HG02588 (cell line): ENCODE measurements at regions not wholly inside any gene's neighbourhood (a gene's known extent, or its start where the extent isn't known, plus 50 kb on each side); places are given as distances from the start of the nearest gene placed in this dataset.
"Not testable (repeated sequence)": the region's sequence is repeated elsewhere in the genome, so short reads cannot be mapped to it uniquely, and the experiment has no call there.

ENCODE experiments used
- ATAC-seq: cut with Tn5 transposase; IDR thresholded peaks from one replicate; pipeline ENCODE4 v1.9.1; 2021; ENCODE audit warnings: mild to moderate bottlenecking, moderate library complexity; ENCODE audit not compliant: unreplicated experiment

DNA sequence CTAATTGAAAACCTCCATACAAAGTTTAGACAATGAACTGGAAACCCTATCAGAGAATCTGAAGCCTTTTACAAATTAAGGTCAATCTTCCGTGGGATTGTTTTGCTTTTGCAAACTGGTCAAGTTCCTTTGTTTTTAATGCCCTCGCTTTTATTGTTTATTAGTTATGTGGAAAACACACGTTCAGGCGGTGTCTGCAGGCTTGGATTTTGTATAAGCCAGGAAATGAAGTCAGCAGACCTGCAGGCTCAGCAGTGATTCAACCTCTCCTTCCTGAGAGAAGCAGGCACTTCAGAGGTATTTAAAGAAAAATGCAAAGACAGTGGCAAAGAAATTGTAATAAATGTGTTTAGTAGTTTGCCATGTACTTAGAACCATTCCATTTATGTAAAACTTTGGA is 103.4 kb upstream of the PDE10A start:
- no peak for ATAC-seq

DNA sequence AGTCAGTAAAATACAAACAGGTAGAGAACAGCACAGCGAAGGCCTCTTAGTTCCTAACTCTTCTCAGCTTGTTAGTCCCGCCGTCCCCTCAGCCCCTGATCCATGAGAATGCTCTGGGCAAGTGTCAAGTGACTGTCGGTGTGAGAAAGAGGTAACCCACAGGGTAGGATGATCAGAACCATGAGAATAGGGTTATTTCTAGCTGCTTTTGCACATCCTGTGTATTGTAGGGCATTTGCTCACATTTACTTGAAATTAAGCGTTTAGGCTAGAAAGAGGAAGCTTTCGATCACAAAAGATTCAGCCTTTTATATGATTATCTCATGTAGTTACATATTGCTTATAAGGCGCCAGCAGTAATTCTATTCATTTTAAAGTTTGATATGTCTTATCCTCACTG is 103.0 kb upstream of the PDE10A start:
- no peak for ATAC-seq

DNA sequence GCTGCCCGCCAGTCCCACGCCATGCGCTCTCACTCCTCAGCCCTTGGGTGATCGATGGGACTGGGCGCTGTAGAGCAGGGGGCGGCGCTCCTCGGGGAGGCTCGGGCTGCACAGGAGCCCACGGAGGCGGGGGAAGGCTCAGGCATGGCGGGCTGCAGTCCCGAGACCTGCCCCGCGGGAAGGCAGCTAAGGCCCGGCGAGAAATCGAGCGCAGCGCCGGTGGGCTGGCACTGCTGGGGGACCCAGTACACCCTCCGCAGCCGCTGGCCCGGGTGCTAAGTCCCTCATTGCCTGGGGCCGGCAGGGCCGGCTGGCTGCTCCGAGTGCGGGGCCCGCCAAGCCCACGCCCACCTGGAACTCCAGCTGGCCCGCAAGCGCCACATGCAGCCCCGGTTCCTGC is 102.2 kb upstream of the PDE10A start:
- ATAC-seq: not testable (repeated sequence)

DNA sequence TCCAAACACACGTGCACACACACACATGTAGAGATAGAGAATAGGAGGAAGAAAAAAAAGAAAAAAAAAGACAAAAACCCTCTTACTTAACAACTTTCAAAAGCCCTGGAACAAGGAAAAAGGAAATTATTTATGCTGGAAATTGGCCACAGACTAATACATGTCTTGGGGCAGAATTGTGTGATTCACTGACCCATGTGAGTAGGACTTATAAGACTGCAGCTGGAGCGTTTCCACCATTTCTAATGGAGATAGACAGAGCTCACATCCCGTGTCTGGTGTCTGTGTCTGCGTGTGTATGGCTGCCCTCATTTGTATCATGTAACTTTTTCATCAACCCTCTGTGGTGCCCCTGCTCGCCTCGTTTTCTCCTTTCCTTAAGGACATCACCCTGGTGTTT is 99.8 kb upstream of the PDE10A start:
- no peak for ATAC-seq

DNA sequence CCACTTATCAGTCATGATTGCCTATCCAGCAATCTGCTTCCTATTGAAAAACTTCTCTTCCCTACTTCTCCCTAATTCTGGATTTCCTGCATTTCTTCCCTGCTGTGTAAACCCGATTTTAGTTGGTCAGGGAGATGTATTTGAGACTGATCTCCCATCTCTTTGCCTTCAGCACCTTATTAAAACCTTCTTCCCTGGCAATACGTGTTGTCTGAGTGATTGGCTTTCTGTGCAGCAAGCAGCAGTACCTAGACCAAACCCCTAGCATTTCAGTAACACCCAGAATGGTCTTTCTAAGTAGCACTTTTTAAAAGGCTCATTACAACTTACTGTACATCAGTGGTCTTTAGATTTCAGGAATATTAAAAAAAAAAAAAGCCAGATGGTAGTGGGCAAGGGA is 99.1 kb upstream of the PDE10A start:
- no peak for ATAC-seq

DNA sequence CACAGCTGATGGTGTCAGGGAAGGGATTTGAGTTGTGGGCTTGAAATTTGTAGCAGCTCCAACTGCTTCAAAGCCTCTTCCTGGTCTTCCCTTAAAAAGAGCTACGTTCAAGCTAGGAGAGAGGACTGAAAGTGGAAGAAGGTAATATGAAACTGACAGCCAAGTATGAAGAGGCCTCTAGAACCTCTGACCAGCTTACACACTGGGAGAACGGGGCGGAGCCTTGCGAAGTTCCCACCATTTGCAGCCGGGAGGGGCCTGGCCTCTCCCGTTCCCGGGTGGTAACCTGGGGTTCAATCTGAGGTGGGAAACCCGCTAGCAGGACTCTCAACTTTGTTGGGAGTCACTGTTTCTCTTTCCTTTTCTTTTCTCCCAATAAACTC is 97.8 kb upstream of the PDE10A start:
- ATAC-seq: no peak

DNA sequence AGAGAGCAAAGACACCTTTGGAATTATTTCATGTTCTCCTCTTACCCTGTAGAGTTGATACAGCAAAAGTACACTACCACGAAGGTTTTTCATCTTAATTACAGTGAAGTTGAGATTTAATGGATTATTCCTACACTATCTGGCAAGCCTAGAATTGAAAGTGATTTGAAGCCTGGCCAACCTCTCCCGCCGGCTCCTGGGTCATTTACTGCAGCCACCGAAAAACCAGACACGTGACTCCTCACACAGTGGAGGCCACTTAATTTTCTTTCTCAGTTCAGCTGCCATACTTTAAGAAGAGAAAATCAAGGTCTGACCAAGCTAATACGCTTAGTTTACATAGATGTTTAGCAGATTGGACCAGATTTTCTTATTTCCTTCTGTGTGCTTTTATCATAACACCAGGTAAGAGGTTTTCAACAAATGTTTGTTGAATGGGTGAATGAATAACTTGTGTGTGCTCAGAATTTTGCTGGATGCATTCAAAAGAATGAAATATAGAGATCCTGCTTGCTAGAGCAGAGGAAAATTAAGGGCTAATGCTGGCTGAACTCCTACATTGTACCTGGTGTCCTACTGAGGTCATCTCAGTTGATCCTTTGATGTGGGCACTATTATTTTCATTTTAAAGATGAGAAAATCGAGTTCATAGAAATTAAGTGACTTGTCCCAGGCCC is 97.2 kb upstream of the PDE10A start:
- ATAC-seq: no peak

DNA sequence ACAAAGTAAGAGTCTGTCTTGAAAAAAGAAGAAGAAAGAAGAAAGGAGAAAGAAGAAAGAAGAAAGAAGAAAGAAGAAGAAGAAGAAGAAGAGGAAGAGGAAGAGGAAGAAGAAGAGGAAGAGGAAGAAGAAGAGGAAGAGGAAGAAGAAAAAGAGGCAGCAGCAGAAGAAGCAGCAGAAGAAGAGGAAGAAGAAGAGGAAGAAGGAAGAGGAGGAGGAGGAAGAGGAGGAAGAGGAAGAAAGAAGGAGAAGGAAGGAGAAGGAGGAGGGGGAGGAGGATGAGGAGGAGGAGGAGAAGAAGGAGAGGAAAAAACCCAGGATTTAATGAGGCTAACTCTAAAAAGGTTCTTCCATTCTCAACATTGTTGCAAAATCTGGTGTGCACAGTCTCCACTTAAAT is 95.4 kb upstream of the PDE10A start:
- ATAC-seq: no peak

DNA sequence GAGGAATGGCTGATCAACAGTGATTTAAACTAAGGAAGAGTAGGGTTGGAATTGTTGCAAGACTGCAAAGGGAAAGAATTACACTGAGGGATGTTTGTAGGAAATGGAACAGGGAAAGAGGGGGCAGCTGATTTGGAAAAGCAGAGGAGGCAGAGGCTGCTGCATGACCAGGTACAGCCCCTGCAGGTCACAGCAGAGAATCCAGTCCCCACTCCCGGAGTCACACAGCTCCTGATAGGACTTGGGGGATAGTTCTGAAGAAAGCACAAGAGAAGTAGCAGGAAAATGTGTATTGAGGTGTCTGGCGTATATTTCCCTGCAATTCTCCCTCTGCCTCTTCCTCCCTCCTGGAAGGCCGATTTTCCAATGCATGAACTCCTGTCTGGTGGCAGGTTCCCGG is 92.5 kb upstream of the PDE10A start:
- no peak for ATAC-seq

DNA sequence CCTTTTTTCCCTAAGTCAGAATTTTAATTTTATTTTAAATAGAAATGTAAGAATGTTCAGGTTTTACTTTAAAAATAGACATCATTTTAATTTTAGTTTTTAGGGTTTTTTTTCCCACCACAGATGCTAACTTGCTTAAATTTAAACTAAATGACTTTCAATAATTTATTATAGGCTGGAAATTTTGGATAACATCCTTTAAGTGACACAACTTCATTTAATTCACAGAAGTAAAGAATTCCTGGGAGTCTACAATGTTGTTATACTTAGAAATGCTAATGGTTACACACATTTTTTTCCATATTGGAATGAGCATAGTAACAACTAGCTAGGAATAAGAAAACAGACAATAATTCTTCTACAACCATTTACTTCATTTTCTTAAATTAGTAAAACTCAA is 90.5 kb upstream of the PDE10A start:
- no peak for ATAC-seq

DNA sequence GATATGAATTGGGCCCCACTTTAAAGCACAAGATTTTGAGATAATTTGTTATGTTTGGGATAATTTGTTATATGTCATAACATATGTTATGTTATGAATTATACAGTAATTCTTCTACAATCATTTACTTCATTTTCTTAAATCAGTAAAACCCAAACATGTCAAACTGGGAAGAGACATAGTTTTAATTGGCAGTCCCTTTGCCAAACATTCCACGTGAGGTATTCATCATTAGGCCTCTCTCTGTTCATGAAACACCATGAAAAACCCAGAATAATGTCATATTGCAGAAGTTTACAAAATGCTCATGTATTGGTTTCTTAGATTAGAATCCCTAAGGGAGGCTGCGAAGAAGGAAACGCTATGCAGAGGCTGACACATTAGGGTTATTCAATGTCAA is 89.4 kb upstream of the PDE10A start:
- ATAC-seq: no peak

DNA sequence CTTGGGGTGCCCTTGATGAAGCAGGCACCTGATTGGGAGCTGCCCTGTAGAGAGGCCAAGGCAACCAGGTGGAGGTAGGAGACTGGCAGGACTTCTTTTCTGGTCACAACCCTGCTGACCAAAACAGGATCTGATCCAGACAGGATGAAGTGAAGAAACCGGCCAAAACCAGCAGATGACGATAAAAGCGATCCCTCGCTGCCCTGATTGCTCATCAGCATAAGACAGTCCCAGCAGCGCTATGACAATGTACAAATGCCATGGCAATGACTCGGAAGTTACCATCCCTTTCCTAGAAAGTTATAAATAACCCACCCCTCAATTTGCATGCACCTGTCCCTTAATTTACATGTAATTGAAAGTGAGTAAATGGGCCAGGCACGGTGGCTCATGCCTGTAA is 88.4 kb upstream of the PDE10A start:
- ATAC-seq: no peak

DNA sequence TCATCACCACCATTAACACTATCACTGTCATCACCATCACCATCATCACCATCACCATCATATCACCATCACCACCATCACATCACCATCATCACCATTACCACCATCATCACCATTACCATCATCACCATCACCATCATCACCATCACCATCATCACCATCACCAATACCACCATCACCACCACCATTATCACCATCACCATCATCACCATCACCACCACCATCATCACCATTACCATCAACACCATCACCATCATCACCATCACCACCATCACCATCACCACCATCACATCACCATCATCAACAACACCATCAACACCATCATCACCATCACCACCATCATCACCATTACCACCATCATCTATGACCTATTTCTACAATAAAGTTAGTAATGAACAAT is 86.1 kb upstream of the PDE10A start:
- no peak for ATAC-seq

DNA sequence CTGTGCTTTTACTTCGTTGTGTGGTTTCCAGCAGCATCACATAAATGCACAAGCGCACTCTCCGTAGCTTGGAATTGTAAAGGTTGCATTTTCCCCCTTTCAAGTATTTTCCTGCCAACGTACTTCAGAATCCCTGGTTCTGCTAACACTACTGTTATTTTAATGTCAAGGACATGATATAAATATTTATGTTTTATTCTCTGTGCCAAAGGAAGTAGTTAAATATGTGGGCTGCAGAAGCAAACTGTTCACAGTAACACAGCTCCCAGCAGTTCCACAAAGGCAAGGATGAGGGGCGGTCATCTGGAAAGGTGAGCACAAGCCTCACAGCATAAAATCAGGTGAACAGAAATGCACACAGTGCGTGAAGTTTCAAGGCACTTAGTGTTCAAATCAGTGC is 85.3 kb upstream of the PDE10A start:
- no peak for ATAC-seq

DNA sequence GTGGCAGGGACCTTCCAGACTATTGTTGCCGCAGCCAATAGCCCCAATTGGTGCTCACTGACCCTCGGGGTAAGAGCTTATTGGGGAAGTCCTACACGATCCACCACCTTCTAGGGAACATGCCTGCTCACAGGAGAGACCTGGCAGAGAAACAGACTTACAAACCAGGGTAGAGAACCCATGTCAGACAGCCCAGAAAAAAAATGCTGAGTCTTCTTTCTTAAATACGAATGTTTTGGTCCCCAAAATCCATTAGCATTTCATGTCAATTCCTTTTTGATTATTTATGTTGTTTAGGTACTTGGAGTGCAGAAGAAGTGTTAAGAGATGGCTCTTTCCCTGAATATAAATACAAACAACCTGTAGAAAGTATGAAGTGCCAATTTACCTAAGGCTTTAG is 84.9 kb upstream of the PDE10A start:
- no peak for ATAC-seq

DNA sequence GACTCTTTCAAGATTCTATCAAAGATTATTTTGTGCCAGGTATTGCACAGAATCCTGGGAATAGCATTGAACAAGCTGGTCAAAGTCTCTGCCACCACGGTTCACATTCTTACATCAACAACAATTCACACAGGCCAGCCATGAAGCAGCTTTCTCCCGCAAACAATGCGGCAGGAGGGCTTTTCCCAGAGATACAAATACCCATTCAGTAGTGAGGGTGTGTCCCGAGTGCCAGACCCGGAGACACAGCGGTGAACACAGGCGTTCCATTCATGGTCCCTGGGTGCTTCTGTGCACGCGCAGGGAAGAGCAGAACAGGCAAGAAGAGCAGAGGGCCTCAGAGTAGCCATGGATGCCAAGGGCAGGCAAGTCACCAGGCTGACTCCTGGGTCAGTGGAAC is 83.3 kb upstream of the PDE10A start:
- no peak for ATAC-seq

DNA sequence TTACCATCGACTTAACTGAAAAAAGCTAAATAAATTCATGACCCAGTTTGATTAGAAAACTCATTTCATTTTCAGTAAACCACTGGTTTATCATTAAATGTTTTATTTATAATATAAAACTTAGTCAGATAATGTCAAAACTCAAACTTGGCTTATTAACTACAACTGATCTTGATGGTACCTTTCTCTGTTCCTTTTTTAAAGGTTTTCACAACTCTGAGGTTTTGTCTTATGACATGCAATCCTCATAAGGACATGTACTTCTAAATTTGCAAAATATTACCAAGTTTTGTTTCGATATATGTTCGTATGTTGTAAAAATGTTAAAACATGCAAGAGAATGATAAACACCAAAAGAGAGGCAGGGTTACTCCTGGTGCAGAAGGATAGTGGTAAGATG is 82.5 kb upstream of the PDE10A start:
- no peak for ATAC-seq

DNA sequence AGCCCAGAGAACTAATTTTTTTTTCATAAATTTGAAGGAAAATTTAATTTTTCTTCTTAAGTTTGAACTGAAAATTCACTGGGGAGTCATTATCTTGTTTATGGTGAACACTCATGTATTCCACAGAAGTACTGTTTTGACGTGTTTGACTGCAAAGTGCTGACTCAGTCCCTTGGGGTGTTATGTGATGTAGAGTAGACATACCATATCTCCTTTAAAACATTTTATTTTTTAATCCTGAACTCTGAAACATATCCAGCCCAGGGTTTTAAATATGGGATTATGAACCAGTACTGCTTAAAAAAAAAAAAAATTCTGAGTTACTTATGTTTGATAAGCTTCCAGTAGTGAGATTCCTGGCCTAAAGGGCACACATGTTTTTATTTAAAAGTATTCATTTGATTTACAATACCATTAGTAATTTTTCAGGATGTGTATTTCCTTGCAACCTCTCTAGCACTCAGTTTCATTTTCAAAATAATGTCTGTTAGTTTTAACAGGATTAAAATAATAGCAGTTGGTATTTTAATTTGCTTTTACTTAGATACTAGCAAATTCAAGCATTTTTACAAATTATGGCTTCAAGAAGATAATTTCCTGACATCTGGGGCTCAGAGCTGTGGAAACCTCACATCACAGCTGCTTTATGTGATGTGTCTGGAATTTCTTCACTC is 81.7 kb upstream of the PDE10A start:
- no peak for ATAC-seq

DNA sequence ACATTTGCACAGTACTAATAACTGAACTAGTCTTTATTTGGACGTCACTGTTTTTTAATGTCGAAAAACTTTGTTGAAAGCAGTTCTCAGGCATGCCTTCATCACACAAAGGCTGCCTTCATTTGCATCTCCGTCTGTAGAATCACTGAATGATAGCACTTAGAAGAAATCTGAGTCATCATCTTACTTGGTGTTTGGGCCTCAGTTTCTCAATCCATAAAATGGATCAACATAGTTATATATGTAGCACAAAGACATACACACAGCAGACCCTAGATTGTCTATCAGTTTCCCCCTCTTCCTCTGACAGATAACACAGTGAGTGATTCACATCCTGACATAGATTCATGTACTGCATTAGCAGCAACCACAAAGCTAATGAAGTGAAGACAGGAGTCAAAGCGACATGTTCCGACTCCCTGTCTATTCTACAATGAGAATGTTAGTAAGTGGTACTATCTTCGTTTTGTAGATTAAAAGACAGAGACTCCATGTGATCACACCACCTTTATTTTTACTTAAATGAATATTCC is 80.4 kb upstream of the PDE10A start:
- no peak for ATAC-seq

DNA sequence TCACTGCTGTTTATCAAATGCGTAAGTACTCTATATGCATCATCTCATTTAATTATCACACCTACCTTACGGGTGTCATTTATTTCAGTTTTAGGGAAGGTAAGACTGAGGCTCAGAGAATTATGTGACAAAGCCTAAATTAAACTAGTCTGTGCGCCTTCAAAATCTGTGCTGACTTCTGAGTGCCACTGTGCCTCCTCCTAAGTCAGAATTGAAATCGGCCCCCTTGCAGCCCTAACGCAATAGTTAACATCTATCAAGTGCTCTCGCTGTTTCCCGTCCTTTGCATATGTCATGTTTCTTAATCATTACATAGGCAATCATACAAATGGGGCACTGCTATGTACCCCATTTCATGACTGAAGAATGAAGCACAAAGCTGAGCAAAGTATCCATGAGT is 79.0 kb upstream of the PDE10A start:
- no peak for ATAC-seq

DNA sequence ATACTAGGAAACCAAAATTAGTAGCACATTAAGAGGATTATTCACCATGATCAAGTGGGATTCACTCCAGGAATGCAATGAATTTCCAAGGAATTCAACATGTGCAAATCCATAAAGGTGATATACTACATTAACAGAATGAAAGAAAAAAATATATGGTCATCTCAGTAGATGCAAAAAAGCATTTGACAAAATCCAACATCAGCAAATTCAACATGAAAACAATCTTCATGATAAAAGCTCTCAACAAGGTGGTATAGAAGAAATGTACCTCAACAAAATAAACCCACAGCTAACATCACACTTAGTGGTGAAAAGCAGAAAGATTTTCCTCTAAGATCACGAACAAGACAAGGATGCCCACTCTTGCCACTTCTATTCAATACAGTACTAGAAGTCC is 74.4 kb upstream of the PDE10A start:
- ATAC-seq: no peak

DNA sequence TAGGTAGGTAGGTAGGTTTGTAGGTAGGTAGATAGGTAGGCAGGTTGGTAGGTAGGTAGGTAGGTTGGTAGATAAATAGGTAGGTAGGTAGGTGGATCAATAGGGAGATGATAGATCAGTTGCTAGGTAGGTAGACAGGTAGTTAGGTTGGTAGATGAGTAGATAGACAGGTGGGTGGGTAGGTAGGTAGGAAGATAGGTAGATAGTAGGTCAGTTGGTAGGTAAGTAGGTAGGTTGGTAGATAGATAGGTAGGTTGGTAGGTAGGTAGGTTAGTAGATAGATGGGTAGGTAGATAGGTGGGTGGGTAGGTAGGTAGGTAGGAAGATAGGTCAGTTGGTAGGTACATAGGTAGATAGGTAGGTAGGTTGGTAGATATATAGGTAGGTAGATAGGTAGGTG is 72.0 kb upstream of the PDE10A start:
- no peak for ATAC-seq

DNA sequence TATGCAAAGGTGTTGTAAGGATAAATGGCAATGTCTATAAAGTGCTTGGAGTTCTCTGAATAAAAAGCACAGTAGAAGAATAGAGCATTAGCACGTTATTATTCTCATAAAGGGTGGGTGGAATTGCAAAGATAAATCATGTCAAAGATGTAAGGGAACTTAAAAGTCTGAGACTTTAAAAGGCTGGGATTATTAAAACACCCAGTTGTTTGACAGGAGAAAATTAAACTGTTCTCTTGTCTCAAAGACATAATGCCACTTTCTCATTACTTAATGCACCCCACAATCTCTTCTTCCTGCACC is 70.4 kb upstream of the PDE10A start:
- ATAC-seq: no peak
